ACHN (cell line): ENCODE measurements at regions not wholly inside any gene's neighbourhood (a gene's known extent, or its start where the extent isn't known, plus 50 kb on each side); places are given as distances from the start of the nearest gene placed in this dataset.
"Not testable (repeated sequence)": the region's sequence is repeated elsewhere in the genome, so short reads cannot be mapped to it uniquely, and the experiment has no call there.

Experiments
- DNase-seq: peaks from one replicate; pipeline ENCODE4 v3.0.0-alpha.2; 2015
- in situ Hi-C: cut with HindIII; loops from 2 replicates; pipeline ENCODE4 v1.10.0; 2017; ENCODE audit warnings: low sequenced_read_pairs, low pct_ligation_motif_present, low pct_unique_long_range_greater_than_20kb

DNA sequence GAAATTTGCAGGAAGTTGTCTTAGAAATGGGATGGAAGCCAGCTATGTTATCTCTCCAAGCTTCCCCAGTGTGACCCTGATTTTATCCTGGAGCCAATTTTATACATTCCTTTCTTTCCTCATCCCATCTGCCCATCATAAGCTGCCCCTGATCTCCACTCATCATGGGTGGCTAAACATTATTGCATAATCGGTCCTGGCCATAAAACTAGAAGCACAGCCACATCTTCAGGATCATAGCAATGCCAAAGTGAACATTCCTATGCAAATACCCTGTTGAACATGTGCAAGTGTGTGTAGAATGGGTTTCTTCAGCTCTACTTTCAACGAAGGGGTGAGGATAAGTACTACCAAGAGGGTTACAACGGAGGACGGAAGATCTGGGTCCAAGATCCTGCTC lies 50.6 kb upstream of the COG2 start:
- in situ Hi-C loops = no loop called here
- DNase-seq = no peak

GRCh38 chr1:230589951-230590350 lies 52.3 kb upstream of the COG2 start:
- in situ Hi-C loops = no loop called here
- DNase-seq = no peak

DNA sequence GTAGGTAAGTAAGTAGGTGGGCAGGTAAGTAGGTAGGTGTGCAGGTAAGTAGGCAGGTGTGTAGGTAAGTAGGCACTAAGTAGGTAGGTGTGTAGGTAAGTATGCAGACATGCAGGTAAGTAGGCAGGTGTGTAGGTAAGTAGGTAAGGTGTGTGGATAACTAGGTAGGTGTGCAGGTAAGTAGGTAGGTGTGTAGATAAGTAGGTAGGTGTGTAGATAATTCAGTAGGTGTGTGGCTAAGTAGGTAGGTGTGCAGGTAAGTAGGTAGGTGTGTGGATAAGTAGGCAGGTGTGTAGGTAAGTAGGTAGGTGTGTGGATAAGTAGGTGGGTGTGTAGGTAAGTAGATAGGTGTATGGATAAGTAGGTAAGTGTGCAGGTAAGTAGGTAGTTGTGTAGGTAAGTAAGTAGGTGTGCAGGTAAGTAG lies 53.9 kb upstream of the COG2 start:
- no peak for DNase-seq
- in situ Hi-C loops = no loop called here

DNA sequence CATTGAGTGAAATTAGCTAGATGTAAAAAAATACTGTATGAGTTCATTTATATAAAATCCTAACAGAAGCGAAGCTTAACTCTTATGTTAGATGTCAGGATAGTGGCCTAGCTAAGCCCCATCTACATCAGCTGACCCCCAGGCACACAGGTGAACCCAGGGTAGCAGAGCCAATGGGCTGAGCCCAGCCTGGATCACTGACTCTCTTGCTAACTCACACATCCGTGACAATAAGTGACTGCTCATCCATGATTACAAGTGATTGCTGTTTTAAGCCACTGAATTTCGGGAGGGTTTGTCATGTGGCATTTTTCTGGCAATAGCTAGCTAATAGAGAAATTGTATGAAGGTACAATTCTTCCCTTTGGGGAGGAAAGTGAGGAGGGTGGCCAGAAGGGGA lies 55.2 kb upstream of the COG2 start:
- in situ Hi-C loops = no loop called here
- no peak for DNase-seq

- in situ Hi-C loops = no loop called here
- DNase-seq = no peak
Measured at GRCh38 chr1:230584660-230585059, 57.6 kb upstream of the COG2 start.

- in situ Hi-C loops = no loop called here
- no peak for DNase-seq
Measured at GRCh38 chr1:230581446-230582079, 60.7 kb upstream of the COG2 start.

DNA sequence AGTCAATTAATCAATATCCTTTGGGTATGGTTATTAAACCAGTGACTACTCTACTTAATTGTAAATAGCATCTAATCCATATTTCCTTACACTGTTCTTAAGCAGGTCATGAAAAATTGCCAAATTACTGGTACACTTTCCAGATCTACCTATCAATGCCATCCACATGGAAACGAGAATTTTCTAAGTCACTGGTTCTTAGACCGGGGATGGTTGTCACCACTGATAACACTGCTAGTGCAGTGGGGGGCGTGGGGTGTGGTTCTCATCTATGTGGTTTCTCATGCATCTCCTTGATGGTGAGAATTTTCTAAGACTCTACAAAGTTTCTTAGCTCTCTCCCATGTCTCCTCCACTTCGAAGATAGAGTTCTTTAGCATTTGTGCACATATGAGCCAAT lies 63.7 kb upstream of the COG2 start:
- in situ Hi-C loops = no loop called here
- DNase-seq = no peak

DNA sequence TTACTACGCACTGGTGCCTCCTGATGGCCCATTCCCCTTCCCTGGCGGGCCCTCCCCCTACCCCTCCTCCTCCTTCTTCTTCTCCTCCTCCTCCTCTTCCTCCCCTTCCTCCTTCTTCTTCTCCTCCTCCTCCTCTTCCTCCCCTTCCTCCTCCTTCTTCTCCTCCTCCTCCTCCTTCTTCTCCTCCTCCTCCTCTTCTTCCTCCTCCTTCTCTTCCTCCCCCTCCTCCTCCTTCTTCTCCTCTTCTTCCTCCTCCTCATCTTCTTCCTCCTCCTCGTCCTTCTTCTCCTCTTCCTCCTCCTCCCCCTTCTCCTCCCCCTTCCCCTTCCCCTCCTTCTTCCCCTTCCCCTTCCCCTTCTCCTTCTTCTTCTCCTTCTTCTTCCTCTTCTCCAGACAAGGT lies 64.7 kb upstream of the COG2 start:
- in situ Hi-C loops = no loop called here
- no peak for DNase-seq

DNA sequence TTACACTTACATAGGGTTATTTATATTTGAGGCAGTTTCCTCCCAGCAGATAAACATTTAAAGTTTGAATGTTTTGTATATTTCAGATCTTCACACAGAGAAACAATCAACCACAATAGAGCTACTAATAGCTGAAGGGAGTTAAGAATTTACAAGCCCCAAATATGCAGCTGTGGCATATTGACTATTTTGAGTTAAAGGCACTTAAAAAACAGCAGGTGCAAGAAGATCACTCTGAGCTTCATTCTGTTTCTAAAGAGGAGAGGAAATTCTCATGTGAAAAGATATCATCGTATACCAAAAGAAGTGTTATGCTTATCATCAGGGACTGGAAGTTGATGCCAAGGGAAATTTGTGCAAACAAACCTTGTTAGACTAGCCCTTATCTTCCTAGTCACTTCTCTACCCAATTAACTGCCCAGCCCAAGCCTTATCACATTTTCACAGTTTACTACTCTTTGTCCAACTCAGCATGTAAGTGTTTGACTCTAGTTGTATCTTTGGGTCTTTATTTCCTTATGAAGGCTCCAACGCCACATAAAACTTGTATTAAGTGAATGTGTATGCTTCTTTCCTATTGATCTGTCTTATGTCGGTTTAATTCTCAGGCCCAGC lies 66.3 kb upstream of the COG2 start:
- in situ Hi-C loops = no loop called here
- no peak for DNase-seq

DNA sequence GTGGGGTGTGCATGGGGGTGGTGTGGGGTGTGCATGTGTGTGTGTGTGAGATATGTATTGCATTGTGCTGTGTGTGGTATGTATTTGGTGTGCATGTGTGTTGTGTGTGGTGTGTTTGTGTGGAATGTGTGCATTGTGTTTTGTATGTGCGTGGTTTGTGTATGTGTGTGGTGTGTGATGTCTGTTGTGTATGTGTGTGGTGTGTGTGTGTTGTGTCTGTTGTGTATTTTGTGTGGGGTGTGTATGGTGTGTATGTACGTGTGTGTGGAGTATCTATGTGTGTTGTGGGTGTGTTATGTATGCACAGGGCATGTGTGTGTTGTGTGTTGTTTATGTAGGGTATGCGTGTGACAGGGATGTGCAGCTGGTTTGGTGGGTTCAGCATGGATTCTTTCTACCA lies 67.8 kb upstream of the COG2 start:
- DNase-seq = no peak
- in situ Hi-C loops = no loop called here

GRCh38 chr1:230573658-230574057 lies 68.6 kb upstream of the COG2 start:
- no peak for DNase-seq

GRCh38 chr1:230572121-230573105 lies 69.9 kb upstream of the COG2 start:
- in situ Hi-C loops = no loop called here
- peak; percentile 24 for DNase-seq

More at GRCh38 chr1:230573658-230574057, 68.6 kb upstream of the COG2 start:
- in situ Hi-C loops = no loop called here

DNA sequence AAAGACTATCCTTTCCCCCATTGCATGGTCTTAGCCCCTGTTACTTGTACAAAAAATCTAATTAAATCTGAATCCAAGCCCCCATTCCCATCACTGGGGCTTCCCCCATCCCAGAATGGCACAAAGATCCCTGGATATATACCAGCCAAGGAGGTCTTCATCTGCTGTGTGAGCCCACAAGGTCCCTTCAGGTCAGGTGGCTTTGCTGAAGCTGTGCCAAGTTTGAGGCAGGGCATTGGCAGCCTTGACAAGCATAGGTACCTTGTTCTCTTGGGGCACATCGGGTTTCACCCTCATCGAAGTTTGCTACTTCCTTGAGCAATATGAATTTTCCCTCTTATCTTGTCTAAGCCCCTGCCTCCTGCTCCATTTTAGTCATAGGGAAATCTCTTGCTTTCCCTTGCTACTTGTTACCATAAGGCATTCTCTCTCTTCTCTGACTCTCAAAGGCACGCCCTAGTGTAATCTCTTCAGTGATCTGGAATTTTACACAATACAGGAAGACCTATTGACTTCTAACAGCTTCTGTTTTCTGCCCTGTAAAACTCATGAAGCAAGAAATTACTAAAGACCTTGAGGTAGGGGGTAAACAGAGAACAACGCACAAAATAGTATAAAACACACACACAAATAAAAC lies 71.4 kb upstream of the COG2 start:
- no peak for DNase-seq
- in situ Hi-C loops = no loop called here

DNA sequence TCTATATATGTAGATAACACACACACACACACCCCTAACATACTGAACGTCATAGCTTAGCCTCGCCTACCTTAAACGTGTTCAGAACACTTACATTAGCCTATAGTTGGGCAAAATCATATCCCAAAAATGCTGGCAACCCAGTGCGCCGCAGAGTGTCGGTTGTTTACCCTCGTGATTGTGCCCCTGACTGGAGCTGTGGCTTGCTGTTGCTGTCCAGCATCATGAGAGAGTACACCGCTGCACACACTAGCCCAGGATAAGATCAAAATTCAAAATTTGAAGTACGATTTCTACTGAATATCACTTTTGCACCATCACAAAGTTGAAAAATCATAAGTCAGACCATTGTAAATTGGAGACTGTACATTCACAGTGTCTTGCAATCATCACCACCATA lies 73.1 kb upstream of the COG2 start:
- in situ Hi-C loops = no loop called here

GRCh38 chr1:230568676-230569075 lies 73.6 kb upstream of the COG2 start:
- no peak for DNase-seq
- in situ Hi-C loops = no loop called here

More for the DNA sequence above, 73.1 kb upstream of the COG2 start:
- no peak for DNase-seq

DNA sequence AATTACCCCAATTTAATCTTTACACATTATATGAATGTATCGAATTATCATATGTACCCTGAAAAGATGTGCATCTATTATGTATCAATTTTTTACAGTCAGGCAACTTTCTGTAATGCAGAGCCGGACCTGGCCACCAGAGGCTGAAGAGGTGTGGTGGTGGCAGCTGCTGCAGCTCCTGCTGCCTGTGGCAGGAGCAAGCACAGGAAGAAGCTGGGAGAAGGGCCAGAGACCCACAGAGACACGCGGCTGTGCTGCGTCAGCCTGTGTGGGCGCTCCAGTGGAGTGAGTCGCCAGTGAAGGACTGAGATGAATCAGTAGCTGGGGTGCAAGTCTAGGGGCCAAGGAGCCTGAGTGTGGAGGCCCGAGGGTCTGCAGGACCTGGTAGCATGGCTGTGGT lies 74.3 kb upstream of the COG2 start:
- in situ Hi-C loops = no loop called here
- DNase-seq = no peak

GRCh38 chr1:230567221-230567575 lies 75.1 kb upstream of the COG2 start:
- no peak for DNase-seq
- in situ Hi-C loops = no loop called here

DNA sequence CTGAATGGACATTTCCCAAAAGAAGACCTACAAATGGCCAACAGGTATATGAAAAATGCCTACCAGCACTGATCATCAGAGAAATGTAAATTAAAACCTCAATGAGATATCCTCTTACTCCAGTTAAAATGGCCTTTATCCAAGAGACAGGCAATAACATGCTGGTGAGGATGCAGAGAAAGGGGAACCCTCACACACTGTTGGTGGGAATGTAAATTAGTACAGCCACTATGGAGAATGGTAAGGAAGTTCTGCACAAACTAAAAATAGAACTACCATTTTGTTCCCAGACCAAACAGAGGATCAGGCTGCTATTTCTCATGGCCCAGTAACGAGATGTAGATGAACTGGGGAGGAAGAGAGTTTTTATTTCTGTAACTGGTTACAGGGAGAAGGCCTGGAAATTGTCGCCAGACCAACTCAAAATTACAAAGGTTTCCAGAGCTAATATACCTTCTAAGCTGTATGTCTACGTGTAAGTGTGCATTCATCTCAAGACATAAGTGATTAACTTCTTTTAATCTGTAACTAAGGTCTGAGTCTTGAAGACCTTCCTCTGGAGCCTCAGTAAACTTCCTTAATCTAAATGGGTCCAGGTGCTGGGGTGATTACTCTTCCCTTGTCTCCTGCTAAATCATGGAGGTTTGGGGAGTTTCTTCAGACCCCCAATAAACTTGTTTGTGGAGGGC lies 75.6 kb upstream of the COG2 start:
- in situ Hi-C loops = not testable (repeated sequence)

DNA sequence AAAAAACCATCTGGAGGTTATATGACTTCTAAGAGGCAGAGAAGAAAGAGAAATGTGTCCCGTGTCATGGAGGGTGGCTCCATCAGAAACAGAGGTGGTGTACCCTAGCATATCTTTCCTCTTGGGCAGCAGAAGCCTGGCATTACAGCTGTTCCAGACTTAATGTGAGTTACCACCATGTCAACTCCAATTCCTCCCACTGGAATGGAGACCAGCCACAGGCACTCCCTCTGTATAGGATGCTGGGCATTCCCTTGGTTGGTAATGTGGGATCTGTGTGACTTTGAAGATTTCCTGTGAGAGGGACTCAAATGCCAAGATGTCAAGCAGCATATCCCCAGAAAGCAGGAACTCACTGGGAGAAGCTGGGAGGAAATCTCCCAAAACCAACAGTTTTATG lies 77.1 kb upstream of the COG2 start:
- DNase-seq = no peak
- in situ Hi-C loops = no loop called here

More for the DNA sequence above, 75.6 kb upstream of the COG2 start:
- not testable (repeated sequence) for DNase-seq
